NCI-H1417 treated with DMSO at 0.1 percent for 48 hours (cell line): ENCODE measurements at regions not wholly inside any gene's neighbourhood (a gene's known extent, or its start where the extent isn't known, plus 50 kb on each side); places are given as distances from the start of the nearest gene placed in this dataset.
"Not testable (repeated sequence)": the region's sequence is repeated elsewhere in the genome, so short reads cannot be mapped to it uniquely, and the experiment has no call there.

Experiments used
- DNase-seq: peaks from one replicate; lab custom pipeline; 2025; lab: John Stamatoyannopoulos, UW

DNA sequence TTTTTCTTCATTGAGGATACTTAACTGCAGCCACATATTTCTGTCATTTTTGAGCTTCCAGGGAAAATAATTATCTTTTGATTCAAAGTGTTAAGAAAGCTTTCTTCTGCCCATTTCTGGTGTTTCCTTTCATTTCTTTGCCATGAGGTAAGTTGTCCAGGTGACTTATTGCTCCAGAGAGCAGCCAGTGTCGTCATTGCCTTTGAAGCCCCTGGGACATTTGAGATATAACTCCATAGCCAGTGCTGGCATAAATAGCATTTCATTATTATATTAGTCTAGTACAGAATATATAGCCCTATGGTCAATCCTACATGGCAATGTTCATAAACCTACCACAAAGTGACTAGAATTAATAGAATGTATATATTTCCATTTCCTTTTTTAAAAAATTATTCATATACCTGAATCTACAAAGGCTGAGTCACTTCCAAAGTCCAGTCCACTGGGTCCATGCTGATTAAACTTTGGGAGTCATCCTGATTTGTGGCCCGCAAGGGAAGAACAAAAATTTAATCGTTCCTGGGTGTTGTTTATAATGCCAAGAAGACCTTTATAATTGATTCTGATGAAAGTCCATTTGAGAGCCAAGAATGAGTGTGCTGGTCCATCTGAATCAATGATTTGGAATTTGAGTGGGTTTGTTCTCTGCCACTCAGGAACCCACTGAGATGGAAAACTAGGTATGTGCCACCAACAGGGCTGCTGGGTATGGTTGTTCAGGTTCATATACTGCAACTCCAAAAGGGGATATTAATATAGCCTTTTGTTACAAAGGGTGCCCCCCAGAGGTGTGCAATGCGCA lies 221.8 kb upstream of the PLXNA2 start:
- no peak for DNase-seq

DNA sequence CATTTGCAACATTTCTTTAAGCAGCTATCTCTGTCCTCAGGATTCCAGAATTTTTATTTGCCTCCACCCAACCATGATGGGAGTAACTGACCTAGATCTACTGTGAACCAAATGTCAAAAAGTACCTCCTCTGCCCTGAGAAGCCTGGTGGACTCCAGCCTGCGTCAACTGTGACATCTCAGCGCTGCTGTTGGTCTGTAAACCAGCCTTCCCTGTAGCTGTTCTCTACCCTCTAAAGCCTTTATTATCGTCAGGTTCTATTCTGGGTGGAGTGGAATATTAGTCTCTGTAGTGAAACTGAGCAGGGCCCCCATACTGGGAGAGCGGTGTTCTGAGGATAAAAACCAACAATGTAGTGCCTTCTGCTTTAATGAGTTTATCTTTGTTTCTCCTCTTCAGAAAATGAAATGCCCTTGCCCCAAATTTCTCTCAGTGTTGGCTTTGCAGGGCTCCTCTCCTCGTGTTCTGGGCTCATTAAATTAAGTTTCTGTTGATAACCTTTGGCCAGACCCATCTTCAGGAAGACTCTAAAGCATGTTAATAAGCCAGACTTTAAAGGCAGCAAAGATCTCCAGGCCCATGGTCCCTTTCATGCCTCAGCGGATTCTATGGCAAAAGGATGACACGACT lies 223.1 kb upstream of the PLXNA2 start:
- no peak for DNase-seq

DNA sequence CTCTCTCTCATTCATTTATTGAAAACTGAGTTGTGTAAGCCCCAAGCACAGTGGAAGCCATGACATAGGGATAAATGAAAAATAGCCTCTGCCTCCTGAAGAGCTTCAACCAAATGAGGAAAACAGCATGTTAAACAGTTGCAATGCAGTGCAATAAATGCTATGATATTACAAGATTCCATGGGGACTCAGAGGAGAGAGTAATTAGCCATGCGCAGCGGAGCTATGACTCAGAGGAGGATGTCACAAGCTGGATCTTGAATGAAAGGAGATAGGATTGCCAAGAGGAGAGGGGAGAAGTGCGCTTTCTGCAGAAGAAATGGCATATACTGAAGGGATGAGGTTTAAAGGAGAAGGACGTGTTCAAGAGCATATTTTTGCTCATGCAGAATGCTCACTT lies 231.3 kb upstream of the PLXNA2 start:
- DNase-seq = no peak

DNA sequence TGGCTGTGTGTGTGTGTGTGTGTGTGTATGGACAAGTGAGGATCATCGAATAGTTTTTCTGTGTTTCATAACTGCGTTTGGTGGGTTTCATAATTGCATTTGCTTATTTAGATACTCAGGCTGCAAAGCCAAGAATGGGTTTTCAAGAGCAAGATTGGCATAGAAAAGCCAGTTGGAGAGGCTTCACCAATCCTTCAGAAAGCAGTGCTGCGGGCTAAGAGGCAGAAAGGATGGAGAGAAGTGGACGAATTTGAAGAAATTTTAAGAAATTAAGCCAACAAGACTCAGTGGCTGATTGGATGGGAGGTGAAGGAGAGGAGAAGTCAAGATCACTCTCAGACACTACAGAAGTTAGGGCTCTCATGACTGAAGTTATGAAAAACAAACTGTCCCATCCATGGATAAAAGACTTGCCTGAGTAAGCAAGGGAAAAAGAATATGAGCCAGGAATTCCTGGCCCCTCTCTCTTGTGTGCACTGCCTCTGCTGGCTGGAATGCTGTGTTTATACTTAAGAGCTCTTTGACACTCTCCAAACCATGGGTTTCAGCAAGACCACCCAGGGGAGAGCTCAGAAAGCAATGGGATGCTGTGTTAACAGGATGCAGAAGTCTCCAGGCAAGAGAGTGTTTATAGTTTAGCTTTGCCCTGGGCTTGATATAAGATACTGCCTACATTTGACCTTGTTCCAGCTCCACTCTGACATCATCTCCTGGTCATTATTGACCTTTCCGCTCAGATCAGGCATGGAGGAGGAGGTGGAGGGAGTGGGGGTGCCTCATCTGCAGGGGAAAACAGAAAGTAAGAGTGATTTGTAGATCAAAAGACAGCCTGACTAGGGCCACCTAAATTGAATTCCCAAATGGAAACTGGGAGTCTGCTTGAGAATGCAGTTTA lies 232.0 kb upstream of the PLXNA2 start:
- no peak for DNase-seq

DNA sequence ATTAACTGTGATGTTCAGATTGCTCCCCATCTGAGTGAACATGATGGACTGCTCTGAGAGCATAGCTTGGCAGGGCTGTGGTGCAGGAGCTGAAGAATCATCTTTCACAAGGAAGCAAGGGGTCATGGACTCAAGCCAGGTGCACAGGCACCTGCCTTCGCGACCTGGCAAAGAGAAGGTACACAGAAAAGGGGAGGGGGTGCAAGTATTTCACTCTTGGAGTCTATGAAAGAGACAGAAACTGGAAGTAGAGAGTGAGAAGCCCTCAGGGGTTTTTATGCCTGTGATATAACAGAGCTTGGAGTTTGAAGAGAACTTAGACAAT lies 232.6 kb upstream of the PLXNA2 start:
- DNase-seq = no peak

DNA sequence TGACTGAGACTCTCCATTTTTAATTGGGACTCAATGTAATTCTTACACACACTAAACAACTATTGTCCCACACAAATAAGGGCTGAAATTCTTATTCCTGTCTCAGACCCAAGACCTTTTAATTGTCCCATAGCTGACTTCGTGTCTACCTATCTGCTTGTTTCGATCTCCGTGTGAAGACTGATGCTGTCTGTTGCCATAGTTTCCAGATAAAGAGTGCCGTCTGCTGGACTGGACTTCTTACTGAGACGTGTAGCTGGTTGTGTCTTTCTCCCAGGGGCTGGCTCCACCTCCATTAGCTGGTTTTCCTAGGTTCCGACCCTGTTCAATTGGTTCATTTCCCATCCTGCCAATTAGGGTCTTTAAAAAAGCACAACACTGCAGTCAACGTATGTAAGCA lies 235.3 kb upstream of the PLXNA2 start:
- DNase-seq = no peak

DNA sequence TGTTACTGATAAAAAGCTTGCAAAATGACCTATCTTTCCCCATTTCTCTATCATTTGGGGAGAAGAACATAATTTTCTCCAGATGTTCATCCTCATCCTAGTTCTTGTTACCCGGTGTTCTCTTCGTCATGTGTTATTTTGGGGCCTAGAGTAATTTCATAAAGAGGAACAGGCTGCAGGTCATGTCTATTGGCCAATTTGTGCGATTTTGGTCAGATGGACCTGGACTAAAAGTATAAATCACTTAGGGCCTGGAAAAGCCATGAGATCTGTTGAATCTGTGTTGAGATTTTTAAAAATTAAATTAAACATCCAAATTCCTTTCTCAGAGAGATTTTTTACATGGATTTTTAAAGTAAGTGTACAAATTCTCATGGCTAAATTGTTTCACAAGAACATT lies 241.3 kb upstream of the PLXNA2 start:
- DNase-seq = no peak

DNA sequence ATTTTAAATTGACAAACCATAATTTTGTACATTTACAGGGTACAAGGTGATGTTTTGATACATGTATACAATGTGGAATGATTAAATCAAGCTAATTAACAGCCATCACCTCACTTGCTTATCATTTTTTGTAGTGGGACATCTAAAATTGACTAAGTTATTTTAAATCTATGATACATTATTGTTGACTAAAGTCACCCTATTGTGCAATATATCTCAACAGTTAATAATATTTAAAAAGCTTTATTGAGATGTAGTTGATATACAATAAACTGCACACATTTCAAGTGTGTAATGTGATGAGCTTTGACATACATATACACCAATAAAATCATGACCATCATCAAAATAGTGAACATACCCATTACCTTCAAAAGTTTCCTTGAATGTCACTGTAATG lies 242.5 kb upstream of the PLXNA2 start:
- DNase-seq = no peak

DNA sequence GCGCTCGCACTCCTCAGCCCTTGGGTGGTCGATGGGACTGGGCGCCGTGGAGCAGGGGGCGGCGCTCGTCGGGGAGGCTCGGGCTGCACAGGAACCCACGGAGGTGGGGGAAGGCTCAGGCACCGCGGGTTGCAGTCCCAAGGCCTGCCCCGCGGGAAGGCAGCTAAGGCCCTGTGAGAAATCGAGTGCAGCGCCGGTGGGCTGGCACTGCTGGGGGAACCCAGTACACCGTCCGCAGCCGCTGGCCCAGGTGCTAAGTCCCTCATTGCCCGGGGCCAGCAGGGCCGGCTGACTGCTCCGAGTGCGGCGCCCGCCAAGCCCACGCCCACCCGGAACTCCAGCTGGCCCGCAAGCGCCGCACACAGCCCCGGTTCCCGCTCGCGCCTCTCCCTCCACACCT lies 244.2 kb upstream of the PLXNA2 start:
- not testable (repeated sequence) for DNase-seq

DNA sequence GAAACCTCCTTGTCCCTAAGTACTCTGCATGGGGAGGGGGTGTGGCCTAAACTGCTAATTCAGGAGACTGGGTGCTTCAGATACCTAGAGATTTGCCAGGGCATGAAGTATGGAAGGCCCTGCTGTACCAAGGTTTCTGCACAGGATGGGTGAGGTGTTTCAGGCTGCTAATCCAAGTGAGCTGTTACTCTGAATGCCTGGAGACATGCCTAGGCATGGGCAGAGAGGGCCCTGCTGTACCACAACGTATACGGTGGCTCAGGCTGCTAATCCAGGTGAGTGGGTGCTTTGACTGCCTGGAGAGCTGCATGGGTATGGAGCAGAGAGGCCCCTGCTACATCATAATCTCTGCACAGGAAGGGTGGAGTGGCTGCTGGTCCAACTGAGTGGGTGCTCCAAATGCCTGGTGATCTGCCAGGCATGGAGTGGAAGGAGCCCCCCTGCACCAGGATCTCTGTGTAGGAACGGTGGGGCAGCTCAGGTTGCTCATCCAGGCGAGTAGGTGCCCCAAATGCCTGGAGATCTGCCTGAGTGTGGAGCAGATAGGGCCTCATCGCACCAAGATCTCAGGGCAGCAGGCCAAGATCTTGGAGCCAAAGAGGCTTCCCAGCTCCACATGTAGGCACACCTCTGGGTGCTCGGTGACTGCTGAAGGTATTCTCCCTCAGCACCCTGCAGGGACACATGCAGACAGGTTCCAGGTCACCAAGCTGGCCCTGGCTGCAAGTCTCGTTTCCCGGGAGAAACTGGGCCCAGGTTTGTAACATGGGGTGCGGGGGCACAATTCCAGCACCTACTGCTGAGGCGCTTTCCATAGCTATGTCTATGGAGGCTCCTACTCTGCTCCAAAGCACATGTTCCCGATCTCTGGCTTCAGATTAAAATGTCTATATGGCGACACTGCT lies 252.5 kb upstream of the PLXNA2 start:
- no peak for DNase-seq

DNA sequence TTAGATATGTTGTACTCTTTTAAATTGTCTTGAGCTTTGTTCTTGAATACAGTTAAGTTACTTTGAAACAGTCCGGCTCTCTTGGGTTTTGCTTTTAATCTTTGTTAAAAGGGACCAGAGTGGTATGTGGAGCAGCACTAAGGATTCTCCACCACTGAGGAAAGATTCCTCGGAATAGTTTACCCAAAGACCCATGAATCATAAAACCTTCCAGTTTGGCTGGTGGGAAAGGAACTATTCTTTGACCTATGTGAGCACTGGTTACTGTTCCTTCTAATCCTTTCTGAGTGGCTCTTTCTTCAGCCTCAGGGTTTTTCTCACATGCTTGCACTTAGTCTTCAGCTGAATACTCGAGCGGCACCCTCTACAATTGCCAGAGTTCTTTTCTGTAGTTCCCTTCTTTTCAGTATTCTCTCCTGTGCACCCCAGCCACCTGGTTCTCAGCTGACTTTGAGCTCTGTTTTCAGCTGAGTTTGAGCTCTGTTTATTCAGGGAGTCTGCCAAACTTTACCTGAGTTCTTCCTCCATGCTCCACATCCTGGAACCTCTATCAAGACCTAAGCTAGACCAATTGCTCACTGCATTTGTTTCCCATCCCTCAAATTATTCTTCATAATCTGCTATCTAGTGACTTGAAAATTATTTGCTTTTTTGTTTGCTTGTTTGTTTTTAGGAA lies 253.8 kb upstream of the PLXNA2 start:
- no peak for DNase-seq

DNA sequence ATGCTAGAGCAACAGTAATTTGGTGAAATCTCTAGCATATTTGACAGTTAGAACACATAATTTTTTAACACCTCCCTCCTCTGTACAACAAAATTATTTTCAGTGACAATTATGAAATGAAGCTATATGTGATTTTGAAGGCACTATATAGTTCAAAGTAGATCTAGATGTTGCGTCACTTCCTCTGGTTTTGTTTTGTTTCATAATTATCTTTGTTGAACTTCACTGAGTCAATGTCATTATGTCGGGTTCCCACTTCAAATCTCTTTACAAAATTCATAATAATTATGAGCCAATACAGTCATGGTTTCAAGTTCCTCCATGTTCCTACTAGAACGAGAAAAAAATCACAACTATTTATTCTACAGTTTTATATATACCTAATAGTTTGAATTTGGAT lies 254.8 kb upstream of the PLXNA2 start:
- no peak for DNase-seq

DNA sequence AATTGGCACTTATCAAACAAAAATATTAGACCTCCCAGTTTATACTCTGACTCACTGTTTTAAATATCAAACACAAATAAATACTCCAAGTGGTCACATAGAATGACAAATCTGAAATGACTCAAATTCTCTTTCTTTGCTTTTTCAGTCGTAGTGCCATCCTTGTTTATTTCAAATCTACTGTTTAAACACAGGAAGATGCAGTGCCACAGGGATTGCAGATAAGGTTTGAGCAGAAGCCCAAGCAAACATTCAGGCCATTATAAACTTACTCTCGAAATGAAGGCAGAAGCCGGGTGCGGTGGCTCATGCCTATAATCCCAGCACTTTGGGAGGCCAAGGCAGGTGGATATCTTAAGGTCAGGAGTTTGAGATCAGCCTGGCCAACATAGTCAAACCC lies 255.4 kb upstream of the PLXNA2 start:
- no peak for DNase-seq

DNA sequence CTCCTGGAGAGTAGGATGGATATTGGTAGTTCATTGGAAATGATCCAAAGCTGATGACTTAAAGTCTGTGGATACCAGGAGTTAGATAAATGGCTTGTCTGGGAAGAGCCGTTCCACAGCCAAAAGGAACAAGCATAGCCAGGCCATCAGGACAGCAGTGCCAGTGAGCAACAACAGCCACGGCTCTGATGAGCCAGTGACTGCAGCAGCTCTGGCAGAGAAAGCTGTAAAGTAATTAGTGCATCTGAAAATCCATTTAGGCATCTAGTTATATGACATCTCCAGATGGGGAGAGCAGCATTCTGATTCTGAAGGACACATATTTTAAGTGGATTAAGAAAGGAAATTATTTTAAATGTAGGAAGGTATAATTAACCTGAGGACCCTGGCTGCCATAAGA lies 256.2 kb upstream of the PLXNA2 start:
- no peak for DNase-seq

DNA sequence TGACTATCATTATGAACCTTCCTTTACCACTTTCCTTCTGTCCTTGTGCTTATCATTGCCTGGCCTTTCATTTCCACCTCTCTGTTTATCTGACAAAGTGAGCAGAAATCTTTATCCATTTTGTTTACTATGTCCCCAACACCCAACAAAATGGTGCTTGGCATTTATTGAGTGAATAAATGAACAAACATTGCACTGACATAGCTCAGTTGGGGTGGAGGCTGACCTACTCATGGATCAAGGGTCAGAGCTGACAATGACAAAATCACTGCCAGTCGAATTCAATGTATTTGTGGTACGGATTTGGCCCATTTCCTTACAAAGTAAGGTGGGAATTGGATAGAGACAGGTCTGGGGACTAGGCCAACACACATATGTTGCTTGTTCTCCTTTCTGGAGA lies 257.4 kb upstream of the PLXNA2 start:
- DNase-seq = no peak

DNA sequence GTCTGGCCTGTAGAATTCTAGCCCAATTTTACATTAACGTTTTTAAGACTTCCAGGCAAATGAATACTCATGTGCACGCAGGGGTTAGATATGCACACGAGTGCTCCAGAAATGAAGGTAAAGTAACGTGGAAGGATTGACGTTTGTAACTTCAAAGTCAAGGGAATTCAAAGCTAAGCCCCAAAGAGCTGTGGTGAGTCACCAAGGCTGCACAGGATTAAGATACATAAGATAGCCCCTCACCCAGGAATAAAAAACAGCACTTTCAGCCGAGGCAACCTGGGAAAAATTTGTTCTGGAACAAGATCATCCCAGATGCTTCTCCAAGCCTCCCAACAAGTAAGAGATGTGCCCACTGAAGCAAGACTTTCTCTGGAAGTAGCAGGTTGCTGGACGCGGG lies 259.6 kb upstream of the PLXNA2 start:
- no peak for DNase-seq

DNA sequence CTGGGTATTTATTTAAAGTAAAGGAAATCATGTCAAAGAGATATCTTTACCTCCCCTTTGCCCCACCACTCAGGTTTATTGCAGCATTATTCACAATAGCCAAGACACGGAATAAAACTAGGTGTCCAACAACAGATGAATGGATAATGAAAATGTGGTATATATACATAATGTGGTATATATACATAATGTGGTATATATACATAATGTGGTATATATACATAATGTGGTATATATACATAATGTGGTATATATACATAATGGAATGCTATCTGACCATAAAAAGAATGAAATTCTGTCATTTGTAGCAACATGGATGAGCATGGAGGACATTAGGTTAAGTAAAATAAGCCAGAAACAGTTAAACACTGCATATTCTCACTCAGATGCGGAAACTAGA lies 262.6 kb upstream of the PLXNA2 start:
- no peak for DNase-seq

DNA sequence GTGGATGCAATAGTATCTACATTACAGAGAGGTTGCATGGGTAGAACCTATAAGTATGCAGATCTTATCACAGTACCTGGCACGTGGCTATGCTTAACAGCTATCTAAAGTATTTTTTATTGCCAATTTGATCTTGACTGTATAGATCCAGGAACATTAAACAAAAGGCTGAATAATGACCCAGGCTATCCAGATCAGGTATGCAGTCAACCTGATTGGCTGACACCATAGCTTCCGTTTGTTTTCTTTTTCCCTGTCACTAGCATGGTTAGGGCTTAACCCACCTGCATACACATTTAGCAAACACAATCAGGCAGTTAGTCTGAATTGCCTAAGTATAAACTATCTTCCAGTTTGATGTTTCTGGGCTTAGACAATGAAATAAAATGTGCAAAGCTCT lies 264.9 kb upstream of the PLXNA2 start:
- DNase-seq = no peak

DNA sequence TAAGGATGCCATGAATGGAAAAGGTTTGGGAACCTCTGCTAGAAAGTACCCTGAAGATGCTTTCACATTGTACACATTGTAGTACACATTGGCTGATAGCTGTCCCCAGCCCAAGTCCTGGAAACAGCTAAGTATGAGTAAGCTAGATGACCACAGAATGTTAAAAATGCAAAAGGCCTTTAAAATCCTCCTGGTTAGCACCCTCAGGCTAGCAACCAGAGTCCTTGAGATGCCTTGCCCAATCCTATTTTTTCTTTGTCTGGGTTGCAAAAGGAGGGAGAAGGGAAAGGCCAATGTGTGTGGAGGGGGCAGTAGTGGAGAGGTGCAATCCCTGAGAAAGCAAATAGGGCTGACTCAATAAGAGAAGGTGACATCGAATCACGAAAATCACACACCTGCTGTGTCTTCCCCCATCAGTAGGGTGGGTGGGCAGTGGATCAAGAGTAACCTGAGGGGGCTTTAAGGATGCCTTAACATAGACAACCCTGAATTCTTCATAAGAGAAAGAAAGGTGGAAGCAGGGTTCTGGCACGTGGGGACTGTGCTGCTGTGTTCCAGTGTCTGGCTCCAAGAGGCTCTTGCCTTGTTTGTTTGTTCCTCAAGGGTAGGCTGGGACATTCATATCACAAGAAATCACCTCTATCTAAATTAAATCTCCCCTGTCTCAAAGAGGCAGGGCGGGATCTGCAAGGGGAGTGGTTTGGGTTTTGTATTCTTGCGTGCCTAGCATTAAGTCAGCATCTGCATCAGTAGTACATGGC lies 266.2 kb upstream of the PLXNA2 start:
- no peak for DNase-seq

DNA sequence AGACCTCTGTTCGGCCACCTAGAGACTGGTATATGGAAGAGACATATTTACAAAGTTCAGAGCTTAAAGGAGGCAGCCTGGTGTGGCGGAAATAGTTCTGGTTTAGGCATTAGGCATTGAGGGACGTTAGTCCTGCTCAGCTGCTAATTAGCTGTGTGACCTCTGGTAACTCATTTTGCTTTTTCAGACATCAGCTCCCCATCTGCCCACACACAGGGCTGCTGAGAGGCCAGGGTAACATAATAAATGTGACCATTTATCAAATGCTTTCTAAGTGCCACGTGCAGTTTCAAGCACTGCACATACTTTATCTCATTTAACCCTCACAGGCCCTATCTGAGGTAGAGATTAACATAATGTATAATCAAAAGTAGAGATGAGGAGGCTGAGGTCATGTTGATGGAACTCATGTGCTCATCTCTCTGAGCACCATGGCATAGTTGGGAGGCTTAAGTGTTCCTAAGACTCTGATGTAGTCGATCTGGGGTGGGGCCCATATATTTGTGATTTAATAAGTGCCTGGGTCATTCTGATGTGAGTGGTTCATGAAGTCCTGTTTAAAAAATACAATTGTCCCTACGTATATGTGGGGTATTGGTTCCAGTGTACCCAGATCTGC lies 267.2 kb upstream of the PLXNA2 start:
- no peak for DNase-seq
